GM18907 (cell line): ENCODE measurements at regions not wholly inside any gene's neighbourhood (a gene's known extent, or its start where the extent isn't known, plus 50 kb on each side); places are given as distances from the start of the nearest gene placed in this dataset.
"Not testable (repeated sequence)": the region's sequence is repeated elsewhere in the genome, so short reads cannot be mapped to it uniquely, and the experiment has no call there.

Source experiments
- ATAC-seq: cut with Tn5 transposase; IDR thresholded peaks from one replicate; pipeline ENCODE4 v1.9.1; 2021; ENCODE audit warnings: mild to moderate bottlenecking, moderate library complexity; ENCODE audit not compliant: unreplicated experiment

DNA sequence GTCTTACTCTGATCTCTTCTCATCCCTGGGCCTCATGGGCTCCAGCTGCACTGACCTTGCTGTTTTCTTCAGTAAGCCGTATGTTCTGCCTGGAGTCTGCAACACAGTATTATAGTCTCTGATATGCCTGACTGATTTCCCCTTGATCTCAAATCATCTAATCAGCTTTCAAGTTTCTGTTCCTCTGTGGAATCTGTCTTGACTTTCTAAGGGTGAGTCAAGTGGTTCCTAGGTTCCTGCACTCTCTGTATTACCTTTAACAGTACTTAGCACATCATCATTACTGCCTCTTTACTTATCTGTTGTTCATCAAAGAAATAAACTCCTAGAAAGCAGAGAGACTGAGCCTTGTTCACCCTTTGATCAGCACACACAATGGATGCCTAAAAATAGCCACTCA lies 350.7 kb downstream of the LMO7 start:
- ATAC-seq, result peak; percentile 100

DNA sequence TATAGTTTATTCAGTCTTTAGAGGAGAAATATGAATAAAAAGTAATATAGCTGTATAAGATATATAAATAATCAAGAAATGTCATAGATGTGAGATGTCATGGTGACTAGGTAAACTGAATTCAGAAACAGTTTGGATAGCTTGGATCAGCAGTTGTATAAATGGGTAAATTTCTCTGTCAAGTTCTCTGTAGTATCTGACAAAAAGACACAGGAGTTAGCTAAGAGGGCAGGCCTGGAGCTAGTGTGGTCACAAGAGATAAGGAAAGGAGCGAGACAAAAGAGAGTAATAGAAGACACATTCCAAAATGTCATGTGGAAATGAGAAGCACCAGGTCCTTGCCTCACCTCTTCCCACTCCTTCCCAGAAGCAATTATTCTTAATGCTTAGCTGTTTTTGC lies 349.0 kb downstream of the LMO7 start:
- no peak for ATAC-seq

DNA sequence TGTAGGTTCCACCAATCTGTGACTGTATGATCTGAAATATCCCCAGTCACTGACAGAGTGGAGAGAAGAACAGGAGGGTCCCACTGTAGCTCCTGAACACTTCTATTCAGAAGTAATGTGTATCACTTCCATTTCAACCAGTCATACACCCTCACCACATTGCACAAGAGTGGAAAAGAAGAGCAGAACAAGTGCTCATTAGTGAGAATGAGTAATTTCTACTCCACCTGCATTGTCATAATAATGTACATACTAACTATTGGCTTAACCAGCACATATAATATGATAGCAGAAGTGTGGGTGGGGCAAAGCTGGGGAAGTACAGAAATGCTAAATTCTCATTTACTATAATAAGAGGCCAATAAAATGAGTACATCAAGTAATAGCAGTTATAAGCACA lies 342.7 kb downstream of the LMO7 start:
- ATAC-seq, result no peak

DNA sequence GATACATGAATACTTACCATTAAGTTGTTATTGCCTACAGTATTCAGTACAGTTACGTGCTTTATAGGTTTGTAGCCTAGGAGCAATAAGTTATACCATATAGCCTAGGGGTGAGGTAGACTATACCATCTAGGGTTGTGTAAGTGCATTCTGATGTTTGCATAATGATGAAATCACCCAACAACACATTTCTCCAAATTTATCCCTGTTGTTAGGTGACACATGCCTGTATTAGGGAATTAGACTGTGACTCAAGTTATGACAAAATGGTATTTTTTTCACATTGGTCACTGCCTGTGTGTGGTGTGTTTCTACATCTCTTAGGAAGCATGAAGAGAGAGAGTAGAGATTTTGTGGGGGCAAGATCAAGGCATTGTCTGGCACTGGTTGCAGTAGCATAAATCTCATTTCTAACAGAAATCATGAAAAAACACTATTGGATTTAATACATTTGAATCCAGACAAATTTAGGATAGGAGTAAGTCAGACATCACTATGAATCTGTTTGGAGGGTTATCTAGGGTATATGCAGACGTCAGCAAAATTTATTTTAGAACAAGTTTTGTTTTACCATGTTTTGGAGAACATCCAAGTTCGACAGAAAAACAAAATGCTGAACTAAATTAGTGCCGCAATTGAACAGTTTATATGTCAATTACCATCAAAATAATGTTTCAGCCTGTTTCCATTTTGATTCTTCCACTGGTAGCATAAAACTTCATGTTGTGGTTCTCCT lies 332.1 kb downstream of the LMO7 start:
- no peak for ATAC-seq

DNA sequence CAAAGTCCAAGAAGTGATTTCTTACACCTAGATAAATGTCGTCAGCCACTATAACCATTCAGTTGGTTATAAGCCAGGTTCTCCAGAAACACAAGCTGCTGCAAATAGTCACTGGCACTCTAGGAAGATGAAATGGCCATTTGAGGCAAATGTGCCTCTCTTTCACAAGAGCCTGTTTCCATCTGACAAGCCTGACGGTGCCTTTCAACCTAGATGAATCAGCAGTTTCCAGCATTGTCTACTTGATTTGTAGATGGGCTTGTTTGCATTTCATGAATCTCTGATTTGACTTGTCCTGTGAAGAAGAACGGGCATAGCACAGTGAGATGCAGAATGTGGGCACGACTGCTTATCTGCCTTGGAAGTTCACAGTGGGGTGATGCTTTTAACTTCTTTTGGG lies 327.2 kb downstream of the LMO7 start:
- no peak for ATAC-seq

DNA sequence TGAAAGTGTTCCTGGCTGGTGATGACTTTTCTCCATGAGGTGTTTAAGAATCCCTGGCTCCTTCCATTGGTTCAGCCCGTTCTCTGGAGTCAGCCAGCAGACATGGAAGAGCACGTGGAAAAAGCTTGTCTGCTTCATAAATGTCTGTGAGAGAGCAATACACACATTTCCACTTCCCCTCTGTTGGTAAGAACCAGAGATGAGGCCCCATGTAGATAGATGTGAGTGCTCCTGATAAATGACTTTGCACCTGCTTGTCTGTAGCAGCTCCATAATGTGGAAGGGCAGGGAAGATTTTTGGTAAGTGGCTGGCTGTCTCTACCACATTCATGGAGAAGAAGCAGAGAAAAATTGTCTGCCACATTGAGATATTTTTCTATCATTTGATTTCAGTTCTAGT lies 325.8 kb downstream of the LMO7 start:
- no peak for ATAC-seq

DNA sequence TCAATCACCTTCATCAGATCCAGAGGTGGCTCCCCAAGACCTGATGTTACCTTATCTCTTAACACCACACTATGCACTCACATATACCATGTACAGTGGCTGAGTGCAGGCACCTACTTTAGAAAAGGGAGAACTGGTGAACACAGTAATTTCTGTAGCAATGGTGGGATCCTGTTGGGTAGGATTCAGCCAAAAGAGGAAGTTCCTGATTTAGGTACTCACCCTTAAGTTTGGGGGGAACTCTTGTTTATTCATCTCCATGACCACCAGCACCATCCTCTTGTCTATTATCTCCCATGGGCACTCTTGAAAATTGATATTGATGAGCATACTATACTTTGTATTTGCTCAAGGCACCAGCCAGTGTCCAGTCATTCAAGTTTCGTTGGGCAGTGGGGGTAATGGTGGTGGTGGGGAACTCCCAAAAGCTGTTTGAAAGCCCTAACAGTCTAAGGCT lies 324.4 kb downstream of the LMO7 start:
- ATAC-seq, result peak; percentile 97

DNA sequence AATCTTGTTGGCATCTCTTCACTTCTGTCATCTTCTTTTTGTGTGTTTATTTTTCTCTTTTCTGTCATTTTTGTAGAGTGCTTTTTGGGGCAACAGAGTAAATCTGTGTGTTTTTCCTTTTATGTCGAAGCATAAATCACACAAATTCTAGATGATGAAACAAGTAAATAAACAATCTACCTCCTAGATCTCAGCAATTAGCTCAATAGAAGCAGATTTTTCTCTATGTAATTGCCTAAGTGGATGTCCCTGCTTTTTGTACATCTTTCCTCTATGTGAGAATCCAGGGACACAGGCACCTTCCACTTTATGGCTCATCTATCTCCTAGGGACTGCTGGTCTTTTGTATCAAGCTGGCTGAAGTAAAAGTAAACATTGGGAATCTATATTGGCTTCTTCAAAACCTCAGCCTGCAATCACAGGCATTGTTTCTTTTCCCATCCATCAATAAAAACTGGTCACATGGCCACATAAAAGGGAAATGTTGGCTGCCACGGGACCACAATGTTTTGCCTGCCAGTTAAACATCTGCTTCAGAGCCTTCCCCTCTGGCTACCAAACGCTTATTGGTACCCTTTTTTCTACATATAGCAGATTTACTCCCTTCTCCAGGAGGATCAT lies 323.8 kb downstream of the LMO7 start:
- ATAC-seq, result peak; percentile 21

DNA sequence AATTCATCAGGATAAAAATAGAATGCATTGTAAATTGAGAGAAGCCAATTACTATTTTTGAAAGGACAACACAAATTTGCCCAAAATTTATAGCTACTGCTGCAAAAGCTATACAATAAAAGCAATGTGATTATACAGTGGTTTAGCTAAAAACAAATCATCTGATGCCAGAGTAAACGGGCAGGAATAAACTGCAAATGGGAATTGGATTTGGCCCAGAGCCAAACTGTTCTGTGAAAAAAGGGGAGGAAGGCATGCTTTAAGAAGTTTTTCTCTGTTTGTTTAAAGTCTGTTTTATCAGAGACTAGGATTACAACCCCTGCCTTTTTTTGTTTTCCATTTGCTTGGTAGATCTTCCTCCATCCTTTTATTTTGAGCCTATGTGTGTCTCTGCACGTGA lies 317.5 kb downstream of the LMO7 start:
- not testable (repeated sequence) for ATAC-seq

DNA sequence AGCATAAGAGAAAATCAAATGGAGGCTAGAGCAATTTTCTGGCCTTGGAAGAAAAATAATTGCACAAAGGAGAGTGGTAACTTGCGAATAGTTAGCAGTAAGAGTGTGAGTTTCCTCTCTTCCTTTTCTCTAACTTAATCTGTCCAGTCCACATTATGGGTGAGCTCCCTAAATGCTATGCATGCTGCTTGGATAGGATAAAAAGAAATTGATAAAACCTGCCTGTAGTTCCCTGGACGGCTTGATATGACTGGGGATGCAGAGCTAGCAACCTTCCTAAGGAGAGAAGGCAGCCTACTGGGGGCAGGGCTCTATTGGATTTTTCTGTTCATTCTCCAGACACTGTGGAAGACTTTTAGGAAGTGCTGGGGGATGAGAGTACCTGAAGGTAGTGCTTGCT lies 311.3 kb downstream of the LMO7 start:
- no peak for ATAC-seq

DNA sequence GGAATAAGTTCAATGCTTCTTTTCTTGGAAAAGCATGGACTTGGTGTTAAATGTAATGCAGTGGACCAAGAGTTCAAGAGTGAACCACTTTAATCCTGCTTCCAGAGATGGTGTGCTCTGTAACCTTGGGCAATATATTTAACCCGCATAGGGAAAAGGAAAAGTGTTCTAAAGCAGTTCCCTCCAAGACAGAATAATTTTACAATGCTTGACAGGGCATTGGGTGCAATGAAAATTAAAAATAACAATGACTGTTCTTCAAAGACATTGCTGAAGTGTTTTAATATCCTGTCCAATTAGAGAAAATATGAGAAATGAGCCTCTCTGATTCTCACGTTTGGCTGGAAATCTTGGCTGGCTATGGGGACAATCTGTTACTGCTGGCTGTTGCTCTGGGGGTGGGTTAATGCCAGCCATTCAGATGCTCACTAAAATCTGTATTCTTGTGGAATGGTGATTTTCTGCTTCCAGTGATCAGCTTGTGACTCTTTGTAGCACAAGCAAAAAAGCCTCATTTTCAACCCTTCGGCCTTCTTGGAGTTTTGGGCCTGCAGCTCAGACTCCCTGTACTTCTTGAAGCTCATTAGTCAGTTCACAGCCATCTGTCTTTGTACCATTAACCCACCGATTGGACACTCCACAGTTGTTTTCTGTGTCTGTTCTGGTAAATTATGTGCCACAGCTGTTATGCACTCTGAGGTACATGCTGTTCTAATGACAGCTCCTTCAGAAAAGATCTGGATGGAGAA lies 310.6 kb downstream of the LMO7 start:
- ATAC-seq, result no peak

DNA sequence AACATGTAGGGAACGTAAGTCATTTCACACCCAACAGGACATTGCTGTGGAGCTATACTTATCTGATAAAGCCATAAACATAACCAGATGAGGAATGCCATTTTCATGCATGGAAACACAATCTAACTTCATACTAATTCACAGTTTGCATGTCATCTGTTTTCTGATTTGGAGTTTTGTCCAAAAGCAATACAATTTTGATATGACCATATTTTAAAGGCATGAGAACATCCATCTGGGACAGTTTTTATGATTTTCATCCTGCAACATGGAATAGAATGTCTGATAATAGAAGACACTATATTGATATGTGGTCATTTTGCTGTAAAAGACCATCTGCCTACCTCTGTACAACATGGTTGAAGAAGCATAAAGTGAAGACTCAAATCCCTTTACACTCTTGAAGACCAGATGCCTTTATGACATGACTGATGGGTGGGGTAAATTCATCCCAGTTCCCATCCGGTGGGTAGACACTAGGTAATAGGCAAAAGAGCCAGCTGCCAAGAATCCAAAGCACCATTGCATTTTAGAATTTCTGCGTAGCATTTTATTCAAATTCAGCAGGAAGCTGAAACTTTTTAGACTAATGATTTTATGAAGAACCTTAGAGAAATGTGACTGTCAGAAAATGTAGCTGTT lies 309.8 kb downstream of the LMO7 start:
- ATAC-seq, result no peak

DNA sequence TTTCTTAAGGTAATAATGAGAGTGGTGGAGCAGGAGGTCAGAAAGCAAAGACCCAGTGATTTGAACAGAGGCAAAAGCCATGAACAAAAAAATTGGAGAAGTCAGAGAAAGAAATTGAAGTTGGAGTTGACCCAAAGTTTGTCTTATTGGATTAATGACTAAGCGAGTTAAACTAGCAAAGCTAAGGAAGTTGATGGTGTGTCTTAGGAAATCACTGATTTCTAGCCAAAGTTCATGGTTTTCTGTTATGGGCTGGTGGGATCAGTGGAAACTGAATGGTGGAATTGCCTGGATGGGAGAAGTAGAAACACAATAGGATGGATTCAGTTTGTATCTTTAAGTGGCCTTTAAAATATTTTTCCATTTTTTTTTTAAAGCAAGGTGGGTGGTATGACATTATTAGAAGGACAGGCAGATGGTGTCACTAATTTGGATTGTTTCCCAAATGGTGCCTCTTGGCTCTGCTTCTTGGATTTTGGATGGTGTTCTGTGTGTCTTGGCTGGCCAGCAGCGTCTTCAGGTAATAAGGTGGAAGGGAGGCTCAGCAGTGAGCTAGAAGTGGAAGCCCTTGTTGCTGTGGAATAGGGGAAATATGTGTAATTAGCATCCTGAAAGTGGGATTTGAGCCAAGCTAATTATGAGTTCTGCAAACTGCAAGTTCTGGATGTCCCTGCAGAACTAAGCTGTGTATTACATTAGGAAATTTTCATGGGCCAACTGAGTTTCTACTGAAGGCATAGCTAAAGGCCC lies 302.9 kb downstream of the LMO7 start:
- ATAC-seq, result no peak

DNA sequence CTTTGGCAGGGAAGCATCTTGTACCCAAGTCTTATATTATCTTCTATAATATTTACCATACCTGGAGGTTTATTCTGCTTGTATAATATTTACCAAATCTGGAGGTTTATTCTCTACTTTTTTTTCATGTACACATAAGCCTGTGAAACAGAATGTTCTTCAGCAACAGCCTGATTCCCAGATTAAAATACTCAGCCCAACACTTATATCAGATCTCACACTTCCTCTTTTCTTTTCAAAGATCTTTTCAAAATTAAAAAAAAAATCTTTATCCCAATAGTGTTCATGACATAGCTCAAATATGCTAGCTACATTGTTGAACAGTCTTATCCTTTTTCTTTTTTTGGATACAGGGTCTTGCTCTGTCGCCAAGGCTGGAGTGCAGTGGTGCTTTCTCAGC lies 300.7 kb downstream of the LMO7 start:
- no peak for ATAC-seq

DNA sequence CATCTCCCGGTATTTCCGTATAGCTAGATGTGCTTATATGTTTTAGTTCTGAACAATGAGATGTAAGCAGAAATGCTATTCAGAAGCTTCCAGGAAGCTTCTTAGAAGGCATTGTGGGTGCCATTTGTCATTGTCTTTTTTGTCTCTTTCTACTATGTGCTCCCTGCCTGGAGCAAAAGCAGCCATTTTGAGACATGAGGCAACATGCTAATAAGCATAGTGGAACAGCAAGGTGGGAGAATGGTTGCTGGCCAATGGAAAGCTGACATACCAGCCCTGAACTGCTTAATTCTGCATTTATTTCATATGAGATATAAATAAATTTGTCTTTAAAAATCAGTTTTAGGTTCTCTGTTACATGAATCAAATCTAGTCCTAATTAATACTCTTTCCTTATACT lies 299.7 kb downstream of the LMO7 start:
- ATAC-seq, result no peak

DNA sequence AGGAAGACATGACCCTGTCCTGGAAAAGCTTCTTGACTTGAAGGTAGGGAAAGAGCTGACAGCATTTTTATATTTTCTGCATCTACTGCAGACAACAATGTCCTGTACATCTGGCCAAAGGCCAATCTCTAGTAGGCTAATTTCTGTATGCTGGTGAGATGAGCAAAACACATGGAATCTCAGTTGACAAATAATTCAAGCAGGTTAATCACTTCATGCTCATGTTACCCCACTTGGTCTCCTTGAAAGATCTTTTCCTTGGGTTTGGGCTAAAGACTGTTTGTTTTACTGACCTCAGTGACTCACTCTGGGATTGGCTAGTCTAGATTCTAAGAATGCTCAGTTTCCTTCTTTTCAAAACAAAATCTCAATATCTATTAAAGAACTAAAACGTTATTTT lies 298.8 kb downstream of the LMO7 start:
- no peak for ATAC-seq

DNA sequence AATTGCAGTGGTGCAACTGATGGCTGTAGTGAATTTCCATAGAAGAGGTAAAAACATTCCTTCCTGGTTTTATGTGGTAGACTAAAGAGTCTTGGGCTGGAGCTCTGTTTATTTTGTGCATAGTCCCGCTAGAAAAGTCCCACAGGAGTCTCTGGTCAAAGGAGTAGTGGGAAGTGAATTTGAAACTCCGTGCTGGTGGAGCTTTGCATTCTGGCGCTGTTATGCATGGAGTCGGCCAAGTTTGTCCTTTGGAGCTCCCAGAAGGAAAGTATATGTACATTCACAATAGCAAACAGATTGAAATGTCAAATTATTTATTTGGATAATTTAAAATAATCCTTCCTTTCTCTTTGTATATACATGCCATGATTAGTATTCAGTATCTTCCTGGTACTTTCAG lies 296.5 kb downstream of the LMO7 start:
- no peak for ATAC-seq

DNA sequence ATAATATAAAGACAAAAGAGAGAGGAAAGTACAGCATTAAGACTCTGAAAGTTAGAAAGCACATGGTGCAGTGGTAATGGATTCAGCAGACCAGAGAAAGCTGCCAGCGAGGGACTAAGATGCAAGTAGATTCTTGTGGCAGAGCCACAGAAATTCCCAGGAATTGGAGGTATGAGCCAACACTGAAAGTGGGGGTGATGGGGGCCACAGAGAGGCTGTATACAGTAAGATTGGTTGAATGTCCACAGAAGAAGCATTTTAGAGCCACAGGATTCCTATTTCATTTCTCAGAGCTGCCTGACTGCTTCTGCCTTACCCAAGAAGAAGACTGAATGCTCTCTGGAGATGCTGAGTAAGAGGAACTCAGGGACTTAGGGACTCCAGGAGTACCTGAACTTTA lies 295.0 kb downstream of the LMO7 start:
- no peak for ATAC-seq

DNA sequence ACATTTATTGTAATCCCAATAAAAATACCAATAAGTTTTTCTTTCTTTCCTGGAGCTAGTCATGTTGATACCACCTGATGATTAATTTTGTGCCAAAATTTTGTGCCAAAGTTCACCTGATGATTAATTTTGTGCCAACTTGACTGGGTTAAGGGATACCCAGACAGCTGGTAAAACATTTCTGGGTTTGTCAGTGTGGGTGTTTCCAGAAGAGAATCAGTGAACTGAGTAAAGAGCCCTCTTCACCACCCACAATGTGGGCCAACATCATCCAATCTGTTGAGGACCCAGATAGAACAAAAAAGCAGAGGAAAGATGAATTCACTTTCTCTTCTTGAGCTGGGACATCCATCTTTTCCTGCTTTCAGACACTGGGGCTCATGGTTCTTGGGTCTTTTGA lies 292.9 kb downstream of the LMO7 start:
- no peak for ATAC-seq

DNA sequence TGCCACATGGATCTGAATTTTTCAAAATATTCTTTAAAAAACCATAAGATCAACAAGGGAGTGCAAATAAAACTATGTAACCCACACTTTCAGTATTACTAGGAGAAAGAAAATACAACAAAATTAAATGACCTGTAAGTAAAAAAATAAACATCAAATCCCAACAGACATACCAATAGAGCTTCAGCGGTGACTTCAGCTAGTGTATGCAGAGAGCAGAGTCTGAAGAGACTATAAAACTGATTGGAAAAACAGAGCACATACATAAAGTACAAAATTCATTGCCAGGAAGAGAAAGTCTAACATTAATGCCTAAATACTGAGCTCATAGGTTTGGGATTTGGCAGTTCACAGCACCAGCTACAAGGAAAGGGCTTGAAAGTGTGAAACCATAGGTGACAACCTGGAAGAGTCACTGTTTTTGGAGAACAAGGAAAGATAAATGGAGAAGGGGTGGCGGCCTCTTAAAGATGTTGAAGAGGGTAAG lies 291.1 kb downstream of the LMO7 start:
- no peak for ATAC-seq

DNA sequence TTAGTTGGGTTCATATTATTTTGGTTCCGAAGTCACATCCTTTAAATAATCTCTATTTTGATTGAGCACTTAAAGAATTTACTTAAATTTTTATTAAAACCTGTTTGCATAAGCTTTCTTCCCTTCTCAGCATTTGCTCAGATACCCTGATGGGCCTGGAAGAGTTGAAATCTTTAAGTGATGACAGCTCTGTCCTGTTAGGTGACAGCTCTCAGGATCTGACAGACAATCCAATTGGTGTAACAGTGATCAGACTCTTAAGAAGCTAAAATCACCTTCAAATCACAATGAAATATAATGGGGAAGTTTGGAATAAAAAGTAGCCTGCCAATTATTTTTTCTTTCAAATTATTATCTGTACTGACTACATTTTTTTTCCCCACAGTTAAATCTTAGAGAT lies 284.4 kb downstream of the LMO7 start:
- no peak for ATAC-seq
